Activated naive CD8-positive, alpha-beta T cell treated with anti-CD3 and anti-CD28 coated beads, Interleukin-2, amount 50 U/mL, for 16 hours (primary cell): ENCODE measurements at regions not wholly inside any gene's neighbourhood (a gene's known extent, or its start where the extent isn't known, plus 50 kb on each side); places are given as distances from the start of the nearest gene placed in this dataset.
"Not testable (repeated sequence)": the region's sequence is repeated elsewhere in the genome, so short reads cannot be mapped to it uniquely, and the experiment has no call there.

Source experiments
- DNase-seq: peaks from one replicate; pipeline ENCODE4 v3.0.0-alpha.2; 2020; ENCODE audit warnings: low read depth, low spot score

DNA sequence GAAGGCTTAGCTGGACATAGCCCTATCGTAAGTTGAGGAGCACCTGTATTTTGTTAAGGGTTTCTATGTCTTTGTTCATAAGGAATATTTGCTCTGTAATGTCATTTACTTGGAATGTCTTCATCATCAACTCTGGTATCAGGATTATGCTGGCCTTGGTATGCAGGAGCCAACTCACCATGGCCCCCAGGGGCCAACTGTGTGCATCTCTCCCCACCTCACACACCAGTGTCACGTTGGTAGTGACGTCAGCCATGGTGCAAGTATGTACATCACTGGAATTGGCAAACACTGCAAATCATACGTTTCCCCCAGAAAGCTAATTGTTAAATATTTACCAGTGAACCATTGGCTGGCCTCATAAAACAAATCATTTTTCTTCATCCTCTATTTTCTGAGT, 70.8 kb downstream of the YTHDF1 start:
- no peak for DNase-seq

DNA sequence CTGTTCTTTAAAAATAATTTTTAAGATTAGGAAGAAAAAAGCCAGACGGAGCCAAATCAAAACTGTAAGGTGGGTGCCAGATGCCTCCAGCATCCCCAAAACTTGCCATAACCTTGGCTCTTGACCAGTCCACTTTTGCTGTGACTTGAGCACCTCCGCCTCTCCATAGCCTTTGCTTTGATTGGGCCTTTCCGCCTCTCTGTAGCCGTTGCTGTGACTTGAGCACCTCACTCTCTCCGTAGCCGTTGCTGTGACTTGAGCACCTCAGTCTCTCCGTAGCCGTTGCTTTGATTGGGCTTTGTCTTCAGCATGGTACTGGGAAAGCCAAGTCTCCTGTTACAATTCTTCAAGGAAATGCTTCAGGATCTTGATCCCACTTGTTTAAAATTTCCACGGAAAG, 73.0 kb downstream of the YTHDF1 start:
- DNase-seq, result no peak

DNA sequence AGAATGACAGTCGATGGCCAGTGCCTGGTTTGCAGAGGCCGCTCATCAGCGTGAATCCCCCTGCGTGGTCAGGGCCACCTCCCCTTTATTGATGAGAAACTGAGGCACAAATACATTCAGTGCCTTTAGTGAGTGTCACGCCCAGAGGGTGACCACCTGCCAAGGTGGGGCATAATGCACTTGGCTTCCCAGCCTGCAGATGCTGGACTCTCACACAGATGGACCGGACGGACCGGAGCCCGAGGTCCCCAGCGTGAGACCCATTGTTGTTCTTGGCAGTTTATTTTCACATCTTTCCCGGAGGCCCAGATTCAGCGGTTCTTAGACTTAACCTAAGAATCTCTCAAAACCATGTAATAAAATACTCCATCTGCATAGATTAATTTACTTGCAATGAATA, 74.4 kb downstream of the YTHDF1 start:
- no peak for DNase-seq

DNA sequence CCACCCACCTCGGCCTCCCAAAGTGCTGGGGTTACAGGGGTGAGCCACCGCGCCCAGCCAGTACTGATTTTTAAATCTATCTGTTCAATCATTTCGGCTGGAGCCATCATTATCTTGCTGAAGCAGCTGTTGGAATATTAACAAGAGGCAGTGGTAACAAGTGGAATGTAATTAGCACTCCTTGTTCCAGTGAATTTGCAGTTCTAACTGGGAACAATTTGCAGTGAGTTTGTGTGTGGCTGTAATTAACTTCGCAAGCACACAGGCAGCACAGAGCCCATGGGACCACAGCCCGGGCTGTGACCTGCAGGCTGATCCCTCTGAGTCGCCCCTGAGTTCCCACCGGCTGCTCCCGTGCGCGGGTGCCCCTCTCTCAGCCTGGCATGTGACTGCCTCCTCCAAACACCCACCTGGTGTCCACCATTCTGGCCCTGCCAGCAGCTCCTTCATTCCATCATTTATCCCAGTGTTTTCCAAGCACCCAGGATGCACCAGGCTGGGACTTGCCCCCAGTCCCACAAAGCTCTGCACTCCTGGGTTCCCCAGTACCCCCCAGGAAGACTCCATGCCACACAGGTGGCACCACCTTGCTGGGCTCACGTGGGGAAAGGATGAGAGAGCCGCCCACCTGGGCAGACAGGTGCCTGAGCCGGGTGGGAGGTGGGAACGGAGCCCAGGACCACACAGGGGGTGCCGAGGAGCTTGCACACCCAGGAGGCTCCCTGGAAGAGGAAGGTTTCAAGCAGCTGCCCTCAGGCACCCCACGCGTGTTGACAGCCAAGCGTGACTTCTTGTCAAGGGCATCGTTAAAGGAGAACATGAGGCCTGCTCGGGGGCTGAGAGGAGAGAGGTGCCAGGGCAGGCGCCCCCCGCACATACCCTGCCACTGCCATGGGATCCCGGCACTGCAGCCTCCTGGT, 75.2 kb downstream of the YTHDF1 start:
- no peak for DNase-seq

DNA sequence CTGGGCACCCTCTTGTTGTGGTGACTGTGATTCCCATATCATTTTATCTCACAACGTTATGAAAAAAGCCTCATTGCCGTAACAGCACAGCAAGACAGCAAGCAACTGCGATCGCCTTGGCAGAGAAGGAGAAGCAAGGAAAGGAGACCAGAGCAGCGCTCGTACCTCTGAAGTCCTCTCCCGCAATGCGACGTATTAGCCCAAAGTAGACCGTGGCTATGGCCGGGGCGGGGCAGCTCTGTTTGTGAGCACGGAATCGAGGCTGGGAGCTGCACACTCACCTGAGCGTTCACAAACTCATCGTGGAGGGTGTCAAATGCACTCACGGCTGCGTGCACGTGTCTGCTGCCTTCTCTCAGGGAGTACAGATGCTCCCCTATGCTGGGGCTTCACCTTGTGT, 76.1 kb downstream of the YTHDF1 start:
- DNase-seq, result no peak

- DNase-seq, result no peak
These were observed 76.6 kb downstream of the YTHDF1 start for GRCh38 chr20:63139356-63139755.

GRCh38 chr20:63138855-63139341, 77.0 kb downstream of the YTHDF1 start:
- no peak for DNase-seq

DNA sequence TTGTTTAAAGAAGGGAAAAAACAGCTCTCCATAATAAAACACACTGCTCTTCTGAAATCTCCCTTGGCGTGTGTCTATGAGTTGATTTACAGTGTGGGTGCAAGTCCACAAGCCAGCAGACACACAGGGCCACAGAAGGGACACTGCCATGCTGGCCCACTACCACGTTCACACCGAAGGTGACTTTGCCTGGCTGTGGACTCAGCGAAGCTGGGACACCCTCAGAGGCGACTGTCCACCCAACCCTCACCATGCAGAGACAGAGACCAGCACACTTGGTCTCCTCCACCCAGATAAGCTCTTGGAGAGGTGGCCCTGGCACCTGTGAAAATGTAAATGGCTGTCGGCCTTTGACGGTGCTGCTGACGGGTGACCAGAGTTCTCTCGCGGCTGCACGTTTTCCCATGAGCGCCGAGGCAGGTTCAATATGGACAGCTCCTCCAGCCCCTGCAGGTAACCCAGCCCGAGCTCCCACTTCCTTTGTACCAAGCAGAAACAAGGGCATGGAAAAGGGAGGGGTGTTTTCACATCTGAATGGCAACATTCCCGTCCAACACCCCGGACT, 78.0 kb downstream of the YTHDF1 start:
- DNase-seq, result no peak

- no peak for DNase-seq
These were observed 79.6 kb downstream of the YTHDF1 start for GRCh38 chr20:63136296-63136695.

- DNase-seq, result no peak
These were observed 80.5 kb downstream of the YTHDF1 start for GRCh38 chr20:63135411-63135810.

DNA sequence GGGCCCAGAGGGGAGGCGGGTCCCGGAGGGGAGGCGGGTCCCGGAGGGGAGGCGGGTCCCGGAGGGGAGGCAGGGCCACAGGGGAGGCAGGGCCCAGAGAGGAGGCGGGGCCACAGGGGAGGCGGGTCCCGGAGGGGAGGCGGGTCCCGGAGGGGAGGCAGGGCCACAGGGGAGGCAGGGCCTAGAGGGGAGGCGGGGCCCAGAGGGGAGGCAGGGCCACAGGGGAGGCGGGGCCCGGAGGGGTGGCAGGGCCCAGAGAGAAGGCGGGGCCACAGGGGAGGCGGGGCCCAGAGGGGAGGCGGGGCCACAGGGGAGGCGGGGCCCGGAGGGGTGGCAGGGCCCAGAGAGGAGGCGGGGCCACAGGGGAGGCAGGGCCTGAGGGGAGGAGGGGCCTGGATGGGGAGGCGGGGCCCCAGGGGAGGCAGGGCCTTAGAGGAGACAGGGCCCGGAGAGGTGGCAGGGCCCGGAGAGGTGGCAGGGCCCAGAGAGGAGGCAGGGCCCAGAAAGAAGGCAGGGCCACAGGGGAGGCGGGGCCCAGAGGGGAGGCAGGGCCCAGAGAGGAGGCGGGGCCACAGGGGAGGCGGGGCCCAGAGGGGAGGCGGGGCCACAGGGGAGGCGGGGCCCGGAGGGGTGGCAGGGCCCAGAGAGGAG, 81.1 kb downstream of the YTHDF1 start:
- not testable (repeated sequence) for DNase-seq

- no peak for DNase-seq
These were observed 81.7 kb downstream of the YTHDF1 start for GRCh38 chr20:63134201-63134612.

DNA sequence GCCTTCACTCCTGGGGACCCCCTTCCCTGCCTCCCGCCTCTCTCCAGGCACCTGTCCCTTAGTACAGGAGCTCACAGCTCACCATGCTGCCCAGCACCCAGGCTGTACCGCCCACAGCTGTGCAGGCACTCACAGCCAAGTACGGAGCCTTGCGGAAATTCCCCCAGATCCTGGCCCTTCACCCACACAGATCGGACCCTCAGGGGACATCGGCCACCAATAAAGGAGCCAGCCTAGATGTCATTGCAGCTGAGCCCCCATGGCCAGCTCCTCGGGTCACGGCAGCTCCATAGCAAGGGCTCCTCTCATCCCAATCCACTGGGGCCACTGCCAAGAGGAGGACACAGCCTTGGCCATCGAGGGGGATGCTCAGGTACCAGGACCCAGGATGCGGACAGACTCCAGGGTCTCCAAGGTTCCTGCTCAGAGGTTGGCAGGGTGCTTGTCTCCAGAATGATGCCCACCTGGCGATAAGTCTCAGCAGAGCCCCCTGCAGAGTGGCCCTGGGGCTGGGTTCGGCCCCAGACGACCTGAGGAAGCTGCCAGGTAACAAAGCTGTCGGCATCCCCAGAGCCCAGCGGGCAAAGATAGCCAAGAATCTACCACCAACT, 82.3 kb downstream of the YTHDF1 start:
- DNase-seq, result no peak

- no peak for DNase-seq
These were observed 83.0 kb downstream of the YTHDF1 start for GRCh38 chr20:63132715-63133471.

DNA sequence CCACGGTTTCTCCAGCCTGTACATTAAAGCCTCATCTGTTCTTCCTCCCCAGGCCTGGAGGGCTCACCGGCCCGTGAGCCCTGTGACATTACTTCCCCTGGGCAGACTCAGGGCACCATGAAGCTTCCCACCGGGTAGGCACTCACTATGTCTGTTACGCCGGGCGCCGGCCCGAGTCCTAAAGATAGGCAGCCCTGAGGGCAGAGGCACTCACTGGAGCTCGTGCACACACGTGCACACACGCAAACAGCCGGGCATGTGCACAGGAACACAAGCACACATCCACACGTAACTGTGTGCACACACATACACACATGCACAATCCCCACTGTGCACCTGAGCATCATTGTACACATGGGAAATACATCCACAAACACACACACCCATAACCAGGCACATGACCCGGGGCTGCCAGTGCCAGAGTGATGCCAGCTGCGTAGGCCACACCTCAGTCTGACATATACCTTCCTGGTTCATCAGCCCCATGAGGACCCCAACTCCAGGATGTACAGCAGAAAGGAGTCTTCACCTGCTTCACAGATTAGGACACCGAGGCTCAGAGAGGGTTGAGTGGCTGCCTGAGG, 83.7 kb downstream of the YTHDF1 start:
- no peak for DNase-seq

GRCh38 chr20:63130658-63131577, 85.0 kb downstream of the YTHDF1 start:
- DNase-seq, result no peak

- no peak for DNase-seq
These were observed 85.8 kb downstream of the YTHDF1 start for GRCh38 chr20:63129991-63130657.

DNA sequence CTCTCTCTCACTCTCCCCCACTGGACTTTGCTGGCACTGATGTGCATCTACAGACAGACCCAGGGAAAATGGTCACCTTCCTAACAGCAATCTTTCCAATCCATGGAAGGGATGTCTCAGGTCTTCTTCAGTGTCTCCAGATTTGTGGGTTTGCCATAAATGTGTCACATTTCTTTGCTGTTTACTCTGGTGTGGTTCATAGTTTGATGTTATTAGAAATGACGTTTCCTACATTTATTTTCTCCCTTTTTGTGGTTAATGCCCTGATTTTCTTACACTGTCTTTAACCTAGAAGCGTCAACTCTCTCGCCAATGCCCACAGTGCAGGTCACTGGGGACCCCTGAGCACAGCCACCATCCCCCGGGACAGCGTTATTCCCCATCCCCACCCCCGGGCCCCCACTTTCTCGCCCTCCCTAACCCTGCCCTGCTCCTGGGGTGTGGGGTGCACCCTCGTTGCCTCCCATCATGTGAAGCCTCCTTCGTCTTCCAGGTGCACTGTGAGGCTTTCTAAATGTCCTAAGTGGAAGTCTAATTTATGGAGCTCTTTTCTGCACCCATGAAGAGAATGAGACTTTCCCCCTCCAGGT, 86.5 kb downstream of the YTHDF1 start:
- DNase-seq, result no peak

- DNase-seq, result no peak
These were observed 87.0 kb downstream of the YTHDF1 start for GRCh38 chr20:63128956-63129355.
